Dedifferentiated amniotic fluid mesenchymal stem cell (primary cell): ENCODE measurements at regions not wholly inside any gene's neighbourhood (a gene's known extent, or its start where the extent isn't known, plus 50 kb on each side); places are given as distances from the start of the nearest gene placed in this dataset.
"Not testable (repeated sequence)": the region's sequence is repeated elsewhere in the genome, so short reads cannot be mapped to it uniquely, and the experiment has no call there.

Source experiments
- DNase-seq: peaks from one replicate; pipeline ENCODE4 v3.0.0-alpha.2; 2016; ENCODE audit errors: extremely low spot score

GRCh38 chr21:31609081-31609480 is 50.4 kb upstream of the SOD1 start:
- DNase-seq: no peak

- no peak for DNase-seq
These were observed 51.7 kb upstream of the SOD1 start for GRCh38 chr21:31607791-31608190.

GRCh38 chr21:31606081-31606874 is 53.2 kb upstream of the SOD1 start:
- no peak for DNase-seq

- peak; percentile 62 for DNase-seq
These were observed 54.8 kb upstream of the SOD1 start for GRCh38 chr21:31604591-31605190.

- DNase-seq: no peak
These were observed 59.9 kb upstream of the SOD1 start for GRCh38 chr21:31599563-31599962.

- no peak for DNase-seq
These were observed 60.5 kb upstream of the SOD1 start for GRCh38 chr21:31599013-31599412.

GRCh38 chr21:31597683-31598082 is 61.8 kb upstream of the SOD1 start:
- no peak for DNase-seq

GRCh38 chr21:31596055-31596454 is 63.4 kb upstream of the SOD1 start:
- DNase-seq: no peak

GRCh38 chr21:31594726-31595125 is 64.8 kb upstream of the SOD1 start:
- DNase-seq: no peak

GRCh38 chr21:31594279-31594678 is 65.2 kb upstream of the SOD1 start:
- no peak for DNase-seq

GRCh38 chr21:31592963-31593560 is 66.4 kb upstream of the SOD1 start:
- DNase-seq: no peak

GRCh38 chr21:31592516-31592915 is 67.0 kb upstream of the SOD1 start:
- DNase-seq: no peak

GRCh38 chr21:31589820-31590219 is 69.7 kb upstream of the SOD1 start:
- DNase-seq: no peak

GRCh38 chr21:31586118-31586517 is 73.4 kb upstream of the SOD1 start:
- no peak for DNase-seq

GRCh38 chr21:31583937-31584336 is 75.6 kb upstream of the SOD1 start:
- DNase-seq: not testable (repeated sequence)

- no peak for DNase-seq
These were observed 76.0 kb upstream of the SOD1 start for GRCh38 chr21:31583498-31583897.

GRCh38 chr21:31580866-31581276 is 78.6 kb upstream of the SOD1 start:
- peak; percentile 61 for DNase-seq

GRCh38 chr21:31577271-31577670 is 82.2 kb upstream of the SOD1 start:
- no peak for DNase-seq

- DNase-seq: no peak
These were observed 83.1 kb upstream of the SOD1 start for GRCh38 chr21:31576428-31576827.

- DNase-seq: no peak
These were observed 86.3 kb upstream of the SOD1 start for GRCh38 chr21:31573217-31573616.

- DNase-seq: no peak
These were observed 87.6 kb upstream of the SOD1 start for GRCh38 chr21:31571879-31572278.

- DNase-seq: no peak
These were observed 88.5 kb upstream of the SOD1 start for GRCh38 chr21:31570824-31571566.
